Amniotic epithelial cell (primary cell): ENCODE measurements at regions not wholly inside any gene's neighbourhood (a gene's known extent, or its start where the extent isn't known, plus 50 kb on each side); places are given as distances from the start of the nearest gene placed in this dataset.

Experiments
- DNase-seq: peaks from one replicate; pipeline ENCODE4 v3.0.0-alpha.2; 2010; ENCODE audit warnings: low read depth

- peak; percentile 46 for DNase-seq
These were observed 70.9 kb upstream of the GSE1 start for GRCh38 chr16:85541980-85542900.

GRCh38 chr16:85543536-85543935 is 69.6 kb upstream of the GSE1 start:
- DNase-seq = no peak

GRCh38 chr16:85544016-85544415 is 69.1 kb upstream of the GSE1 start:
- no peak for DNase-seq

- no peak for DNase-seq
These were observed 68.5 kb upstream of the GSE1 start for GRCh38 chr16:85544668-85545067.

- no peak for DNase-seq
These were observed 67.8 kb upstream of the GSE1 start for GRCh38 chr16:85545227-85545818.

- no peak for DNase-seq
These were observed 66.3 kb upstream of the GSE1 start for GRCh38 chr16:85546585-85547447.

GRCh38 chr16:85548375-85548774 is 64.7 kb upstream of the GSE1 start:
- DNase-seq = no peak

- DNase-seq = no peak
These were observed 63.2 kb upstream of the GSE1 start for GRCh38 chr16:85549766-85550421.

GRCh38 chr16:85550422-85550864 is 62.7 kb upstream of the GSE1 start:
- no peak for DNase-seq

GRCh38 chr16:85550953-85551924 is 61.9 kb upstream of the GSE1 start:
- no peak for DNase-seq

GRCh38 chr16:85552980-85553435 is 60.1 kb upstream of the GSE1 start:
- no peak for DNase-seq

GRCh38 chr16:85553436-85554113 is 59.5 kb upstream of the GSE1 start:
- peak; percentile 55 for DNase-seq

GRCh38 chr16:85554114-85554888 is 58.8 kb upstream of the GSE1 start:
- peak; percentile 82 for DNase-seq

- peak; percentile 76 for DNase-seq
These were observed 58.0 kb upstream of the GSE1 start for GRCh38 chr16:85554889-85555718.

GRCh38 chr16:85555719-85556455 is 57.2 kb upstream of the GSE1 start:
- DNase-seq = no peak

- no peak for DNase-seq
These were observed 56.6 kb upstream of the GSE1 start for GRCh38 chr16:85556456-85557082.
